Frontal cortex (tissue), 3 donors: ENCODE measurements at regions not wholly inside any gene's neighbourhood (a gene's known extent, or its start where the extent isn't known, plus 50 kb on each side); places are given as distances from the start of the nearest gene placed in this dataset.

ENCODE experiments used
- DNase-seq, 2 donors: peaks; one replicate each; pipeline ENCODE4 v3.0.0; 2012; ENCODE audit warnings: low spot score in 2 of 2
- FAIRE-seq: peaks from 2 replicates; lab custom pipeline; 2012; peaks lifted over from hg19 to GRCh38; lab: Jason Lieb, UNC
- donor health status: control.
- donor health status: control.
- donor health status: control.

DNA sequence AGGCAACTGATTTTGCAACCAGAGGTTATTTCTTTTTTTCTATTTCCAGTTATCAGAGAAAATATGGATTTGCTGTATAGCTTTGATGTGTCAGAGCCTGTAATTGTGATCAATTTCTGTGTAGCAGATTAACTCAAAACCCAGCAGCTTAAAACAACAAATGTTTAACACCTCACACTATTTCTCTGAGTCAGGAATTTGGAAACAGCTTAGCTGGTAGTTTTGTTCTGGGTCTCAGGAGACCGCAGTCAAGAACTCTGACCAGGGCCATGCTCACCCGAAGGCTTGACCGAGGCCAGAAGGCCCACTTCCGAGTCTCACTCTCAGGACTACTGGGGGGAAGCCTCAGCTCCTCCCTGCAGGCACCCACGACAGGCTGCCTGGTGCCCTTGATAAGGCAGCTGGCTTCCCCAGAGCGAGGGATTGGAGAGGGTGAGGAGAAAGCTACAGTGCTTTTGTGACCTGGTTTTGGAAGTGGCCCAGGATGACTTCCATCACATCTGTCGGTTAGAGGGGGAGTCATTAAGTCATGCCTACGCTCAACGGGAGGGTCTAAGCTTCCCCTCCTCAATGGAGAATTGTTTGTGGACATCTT, 105.7 kb upstream of the SHH start:
- FAIRE-seq: no peak

DNA sequence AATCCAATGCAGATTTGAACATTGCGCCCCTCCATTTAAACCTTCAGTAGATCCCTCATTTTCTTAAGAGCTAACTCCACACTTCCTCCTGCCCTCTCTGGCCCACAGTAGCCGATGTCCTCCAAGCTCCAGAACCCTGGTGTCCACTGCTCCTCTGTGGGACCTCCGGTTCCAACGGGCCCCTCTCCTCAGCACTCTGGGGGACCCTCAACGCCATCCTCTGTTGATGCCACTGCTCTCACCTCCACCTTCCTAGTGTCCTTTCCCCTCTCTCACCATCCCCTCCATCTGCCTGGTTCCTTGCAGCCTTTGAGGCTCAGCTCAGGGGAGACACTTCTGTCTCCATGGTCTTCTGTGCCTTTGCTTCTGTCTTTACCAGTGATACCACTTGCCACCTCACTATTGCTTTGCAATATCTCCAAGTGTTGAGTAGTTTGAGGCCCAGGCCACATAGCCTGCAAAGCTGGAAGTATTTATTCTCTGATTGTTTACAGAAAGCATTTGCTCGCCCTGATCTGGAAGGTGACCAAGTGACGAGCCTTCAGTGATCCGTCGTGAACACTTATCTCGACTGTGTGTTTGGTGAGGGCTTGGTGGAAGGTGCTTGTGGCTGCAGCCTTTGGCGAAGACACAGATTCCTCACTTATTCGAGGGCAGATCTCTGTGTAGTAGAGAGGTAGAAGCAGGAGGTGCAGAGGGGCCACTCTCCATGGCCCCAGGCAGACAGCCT, 104.8 kb upstream of the SHH start:
- DNase-seq (no peak), FAIRE-seq (no peak)

More for the DNA sequence above, 105.7 kb upstream of the SHH start:
- no peak for DNase-seq

DNA sequence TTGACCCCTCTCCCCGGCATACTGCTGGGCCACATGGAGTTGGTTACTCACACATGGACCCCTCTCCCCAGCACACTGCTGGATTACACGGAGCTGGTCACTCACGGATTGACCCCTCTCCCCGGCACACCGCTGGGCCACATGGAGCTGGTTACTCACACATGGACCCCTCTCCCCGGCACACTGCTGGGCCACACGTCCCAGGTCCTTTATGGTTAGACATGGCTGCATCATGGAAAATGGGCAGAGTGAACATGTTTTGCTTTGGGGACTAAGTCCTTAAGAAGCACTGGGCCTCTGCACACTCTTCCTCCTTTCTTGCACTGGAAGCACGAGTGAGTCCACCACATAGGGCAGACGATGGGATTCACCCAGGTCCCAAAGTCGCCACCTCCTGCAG, 102.1 kb upstream of the SHH start:
- FAIRE-seq (no peak), DNase-seq (no peak)

DNA sequence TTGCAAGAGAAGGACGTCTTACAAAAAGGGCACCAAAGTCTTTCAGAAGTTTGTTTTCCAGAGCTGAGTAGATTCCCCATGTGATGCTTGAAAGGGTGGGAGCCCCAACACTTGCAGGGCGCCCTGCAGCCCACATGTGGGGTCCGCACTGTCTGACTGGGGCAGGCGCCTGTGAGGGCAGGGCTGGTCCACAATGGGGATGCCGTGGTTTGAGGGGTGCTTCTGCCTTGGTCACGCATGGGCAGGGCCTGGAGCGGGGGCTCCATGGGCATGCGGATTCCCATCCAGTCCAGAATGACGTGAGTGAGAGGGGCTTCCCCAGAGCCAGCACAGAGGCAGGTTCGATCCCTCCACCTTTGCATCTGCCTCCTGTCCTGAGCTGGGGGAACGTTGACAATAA, 101.5 kb upstream of the SHH start:
- FAIRE-seq: no peak
- no peak for DNase-seq

DNA sequence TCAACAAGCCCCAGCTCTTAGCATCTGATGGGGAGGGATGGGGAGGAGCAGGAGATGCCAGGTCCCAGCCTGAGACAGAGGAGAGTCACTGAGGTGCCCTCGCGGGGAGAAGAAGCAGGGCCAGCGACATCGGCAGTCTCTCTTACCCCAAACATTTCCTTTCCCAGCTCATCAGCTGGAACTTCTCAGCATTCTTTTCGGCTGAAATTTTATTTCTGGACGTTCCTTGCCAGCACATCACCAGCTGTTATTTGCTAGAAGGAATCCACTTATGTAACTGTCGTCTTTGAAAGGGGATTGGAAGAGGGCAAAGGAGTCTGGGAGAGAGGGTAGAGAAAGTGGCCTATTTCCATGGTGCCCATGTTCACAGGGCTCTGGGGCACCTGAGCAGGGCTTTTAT, 101.0 kb upstream of the SHH start:
- DNase-seq (no peak), FAIRE-seq (no peak)

DNA sequence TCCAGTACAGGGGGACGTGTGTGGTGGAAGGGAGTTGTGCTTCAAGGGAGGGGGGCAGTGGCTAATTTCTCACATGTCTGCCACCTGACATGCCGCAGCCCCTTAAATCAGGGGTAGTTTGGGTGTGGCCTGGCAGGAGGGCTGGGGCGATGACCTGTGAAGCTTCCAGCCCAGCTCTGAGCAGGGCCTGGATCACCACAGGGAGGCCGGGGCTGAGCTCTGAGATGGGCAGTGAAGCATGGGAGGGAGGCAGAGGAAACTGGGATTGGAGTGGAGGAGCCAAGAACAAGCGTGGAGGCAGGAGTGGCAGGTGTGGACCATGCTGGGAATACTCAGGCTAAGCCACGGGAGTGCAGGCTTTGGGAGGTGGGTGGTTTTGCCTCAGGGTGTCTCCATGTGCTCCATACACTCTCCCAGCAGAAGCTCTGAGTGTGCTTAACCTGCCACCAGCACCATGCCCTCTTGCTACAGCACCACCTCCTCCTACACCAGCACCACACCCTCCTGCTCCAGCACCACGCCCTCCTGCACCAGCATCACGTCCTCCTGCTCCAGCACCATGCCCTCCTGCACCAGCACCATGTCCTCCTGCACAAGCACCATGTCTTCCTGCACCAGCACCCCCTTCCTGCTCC, 99.3 kb upstream of the SHH start:
- DNase-seq (no peak), FAIRE-seq (no peak)

DNA sequence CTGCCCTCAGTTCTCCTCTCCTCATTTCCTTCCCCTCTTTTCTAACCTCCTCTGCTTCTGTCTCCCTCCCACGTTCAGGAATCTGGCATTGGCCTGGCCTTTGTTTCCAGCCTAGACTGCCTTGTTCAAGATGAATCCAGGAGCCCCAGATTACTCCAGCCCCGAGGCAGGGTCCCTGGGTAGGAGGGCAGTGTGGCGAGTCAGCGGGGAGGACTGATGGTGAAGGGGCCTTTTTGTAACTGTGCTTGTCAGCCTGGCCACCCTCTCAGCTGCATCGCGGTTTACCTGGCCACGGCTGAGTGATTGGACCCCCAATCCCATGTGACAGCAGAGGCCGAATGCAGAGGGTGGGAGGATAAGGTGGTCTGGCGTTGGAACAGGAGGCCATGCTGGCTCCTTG, 96.1 kb upstream of the SHH start:
- DNase-seq (no peak), FAIRE-seq (no peak)

DNA sequence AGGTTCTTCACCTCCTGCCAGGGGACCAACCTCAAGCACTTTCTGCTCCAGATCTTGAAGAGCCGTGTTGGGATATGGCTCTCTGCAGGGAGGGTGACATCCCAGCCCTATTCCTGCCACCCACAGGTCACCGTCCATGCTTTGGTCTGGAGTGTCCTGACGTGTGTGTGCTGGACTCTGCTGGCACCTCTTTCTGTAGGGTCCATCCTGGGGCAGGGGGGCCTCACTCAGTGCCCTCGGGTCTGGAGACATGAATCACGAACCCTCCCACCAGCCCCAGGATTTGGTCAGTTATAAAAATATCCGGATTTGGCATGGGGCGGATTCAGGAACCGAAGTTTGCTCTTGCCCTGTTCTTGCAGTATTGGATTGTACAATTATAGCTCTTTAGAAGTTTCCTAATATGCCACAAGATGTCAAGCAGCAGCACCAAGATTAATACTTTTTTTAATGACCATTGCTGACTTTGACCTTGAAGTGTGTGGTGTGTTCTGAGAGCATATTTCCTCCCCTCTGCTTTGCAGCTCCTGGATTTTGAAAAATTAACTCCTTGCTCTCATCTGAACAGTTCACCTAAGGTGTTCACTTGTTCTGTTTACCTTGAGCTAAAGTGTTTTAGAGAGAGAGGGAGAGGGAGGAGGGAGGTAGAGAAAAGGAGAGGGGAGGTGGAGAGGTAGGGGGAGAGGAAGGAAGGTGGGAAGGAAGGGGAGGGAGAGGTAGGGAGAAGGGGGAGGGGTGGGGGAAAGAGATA, 95.4 kb upstream of the SHH start:
- FAIRE-seq (no peak), DNase-seq (no peak)

DNA sequence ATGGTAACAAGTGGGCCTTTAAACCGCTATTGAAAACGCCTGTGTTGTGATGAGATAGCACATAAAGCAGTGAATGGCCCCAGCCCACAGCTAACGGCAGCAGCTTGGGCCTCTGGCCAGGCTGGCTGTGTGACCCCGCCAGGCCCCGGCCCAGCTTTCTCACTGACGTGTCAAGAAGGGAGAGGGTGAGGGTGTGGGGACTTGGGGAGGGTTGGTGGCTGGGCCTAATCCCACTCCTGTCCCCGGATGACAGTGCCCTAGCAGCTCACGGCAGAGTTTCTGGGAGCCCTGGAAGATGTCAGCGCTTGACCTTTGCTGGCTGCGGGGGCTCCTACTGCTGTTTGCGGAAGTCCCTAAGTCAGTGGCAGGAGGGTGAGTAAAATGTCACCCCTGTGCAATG, 88.9 kb upstream of the SHH start:
- DNase-seq (no peak), FAIRE-seq (no peak)

DNA sequence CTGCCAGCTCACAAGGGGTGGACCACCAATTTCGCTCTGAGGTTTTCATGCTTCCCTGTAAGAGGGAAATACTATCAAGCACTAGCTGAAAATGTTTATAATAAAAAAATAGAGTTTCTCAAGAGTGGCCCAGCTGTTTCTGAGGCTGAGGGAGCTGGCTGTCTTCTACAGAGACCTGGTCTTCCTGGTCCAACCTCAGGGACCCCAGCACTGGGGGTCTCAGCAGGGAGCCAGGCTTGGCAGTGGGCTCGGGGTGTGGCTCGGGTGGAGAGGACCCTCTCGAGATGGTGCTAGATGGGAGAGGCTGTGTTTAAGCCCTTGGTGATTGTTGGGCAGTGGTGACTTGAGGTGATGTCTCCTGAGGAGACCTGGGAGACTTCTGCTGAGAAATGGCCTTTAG, 87.3 kb upstream of the SHH start:
- FAIRE-seq (no peak), DNase-seq (no peak)

DNA sequence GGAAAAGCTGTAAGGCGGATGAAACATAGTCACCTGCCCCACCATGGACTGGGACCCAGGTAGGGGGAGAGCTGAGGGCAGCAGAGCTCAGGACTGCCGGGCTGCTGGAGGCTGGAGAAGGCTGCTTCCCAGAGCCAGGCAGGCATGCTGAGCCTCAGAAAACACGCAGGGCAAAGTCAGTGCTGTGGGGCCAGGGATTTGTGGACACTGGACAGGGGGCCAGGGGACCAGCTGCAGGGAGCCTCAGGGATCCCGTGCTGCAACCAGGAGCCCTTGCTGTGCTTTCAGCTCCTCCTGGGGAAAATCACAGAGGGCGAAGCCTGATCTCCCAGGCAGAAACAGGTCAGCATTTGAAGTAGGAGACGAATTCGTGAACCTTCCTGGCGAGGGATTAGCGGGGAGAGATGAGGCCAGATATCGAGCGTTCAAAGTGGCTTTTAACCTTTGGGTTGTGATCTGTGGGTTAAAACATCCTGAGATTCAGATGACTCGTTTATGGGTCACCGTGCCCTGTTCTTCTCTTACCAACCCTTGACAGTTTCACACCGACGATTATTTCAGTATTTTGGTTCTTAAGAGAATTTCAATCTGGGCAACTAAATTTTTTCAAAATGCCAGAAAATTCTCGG, 85.6 kb upstream of the SHH start:
- no peak for FAIRE-seq
- DNase-seq: no peak

DNA sequence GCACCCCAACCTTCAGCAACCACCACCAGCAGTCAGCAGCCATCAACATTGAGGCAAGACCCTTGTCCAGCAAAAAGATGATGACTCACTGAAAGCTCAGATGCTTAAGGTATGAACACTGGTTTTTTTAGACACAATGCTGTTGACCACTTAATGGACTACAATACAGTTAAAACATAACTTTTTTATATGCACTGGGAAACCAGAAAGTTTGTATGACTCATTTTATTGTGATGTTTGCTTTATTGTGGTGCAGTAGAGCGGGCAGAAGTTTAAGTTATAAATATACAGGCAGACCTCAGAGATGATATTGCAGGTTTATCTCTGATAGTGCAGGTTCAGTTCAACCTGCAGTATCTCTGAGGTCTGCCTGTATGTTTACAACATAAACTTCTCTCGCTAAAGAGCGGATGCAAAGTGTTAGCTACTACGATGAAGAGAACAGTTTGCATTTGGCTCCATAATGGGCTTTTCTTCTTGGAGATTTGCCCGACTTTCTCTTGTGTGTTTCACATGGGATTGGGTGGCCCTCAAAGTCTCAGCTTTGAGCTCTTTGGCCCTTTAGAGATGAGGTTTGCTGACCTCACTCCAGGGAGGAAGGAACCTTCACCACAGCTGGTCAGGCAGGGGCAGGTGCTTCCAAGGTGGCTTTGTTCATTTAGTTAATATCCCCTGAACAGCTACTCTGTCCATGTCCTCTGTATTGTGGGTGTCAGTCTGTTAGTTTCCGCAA, 84.4 kb upstream of the SHH start:
- no peak for FAIRE-seq
- no peak for DNase-seq

DNA sequence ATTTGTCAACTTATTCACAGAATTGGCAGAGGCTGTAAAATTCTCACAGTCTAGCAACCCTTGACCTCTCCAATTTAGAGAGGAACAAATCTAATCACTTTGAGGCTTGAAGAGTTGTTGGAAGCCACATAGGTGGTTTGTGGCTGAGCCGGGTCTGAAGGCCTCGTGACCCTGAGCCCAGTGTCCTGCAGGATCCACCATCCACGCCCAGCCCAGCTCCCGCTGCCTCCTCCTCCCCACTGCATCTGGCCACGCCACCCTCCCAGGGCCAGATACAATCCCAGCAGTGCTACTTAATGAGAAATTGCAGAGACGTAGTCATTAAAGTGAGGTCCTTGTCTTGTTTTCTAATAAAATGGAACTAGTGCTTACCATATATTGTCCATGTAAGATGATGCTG, 81.4 kb upstream of the SHH start:
- FAIRE-seq (no peak), DNase-seq (no peak)

DNA sequence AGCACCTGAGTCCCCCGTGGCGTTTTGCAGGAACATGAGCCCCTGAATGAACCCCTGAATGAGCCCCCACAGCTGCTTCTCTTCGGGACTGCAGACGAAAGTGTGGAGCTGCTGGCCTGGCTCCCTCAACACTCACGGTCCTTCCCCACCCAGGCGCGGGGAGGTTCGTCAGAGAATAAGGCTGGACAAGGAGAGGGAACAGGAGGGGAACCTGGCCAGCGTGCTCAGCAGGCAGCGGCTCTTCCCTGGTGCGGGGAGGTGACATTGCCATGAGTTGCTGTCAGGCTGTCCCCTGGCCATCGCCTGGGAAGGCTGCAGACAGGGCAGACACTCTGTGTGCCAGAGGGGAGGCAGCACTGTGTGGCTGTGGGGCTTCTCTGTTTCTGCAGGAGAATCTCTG, 80.9 kb upstream of the SHH start:
- FAIRE-seq: no peak
- DNase-seq: no peak

DNA sequence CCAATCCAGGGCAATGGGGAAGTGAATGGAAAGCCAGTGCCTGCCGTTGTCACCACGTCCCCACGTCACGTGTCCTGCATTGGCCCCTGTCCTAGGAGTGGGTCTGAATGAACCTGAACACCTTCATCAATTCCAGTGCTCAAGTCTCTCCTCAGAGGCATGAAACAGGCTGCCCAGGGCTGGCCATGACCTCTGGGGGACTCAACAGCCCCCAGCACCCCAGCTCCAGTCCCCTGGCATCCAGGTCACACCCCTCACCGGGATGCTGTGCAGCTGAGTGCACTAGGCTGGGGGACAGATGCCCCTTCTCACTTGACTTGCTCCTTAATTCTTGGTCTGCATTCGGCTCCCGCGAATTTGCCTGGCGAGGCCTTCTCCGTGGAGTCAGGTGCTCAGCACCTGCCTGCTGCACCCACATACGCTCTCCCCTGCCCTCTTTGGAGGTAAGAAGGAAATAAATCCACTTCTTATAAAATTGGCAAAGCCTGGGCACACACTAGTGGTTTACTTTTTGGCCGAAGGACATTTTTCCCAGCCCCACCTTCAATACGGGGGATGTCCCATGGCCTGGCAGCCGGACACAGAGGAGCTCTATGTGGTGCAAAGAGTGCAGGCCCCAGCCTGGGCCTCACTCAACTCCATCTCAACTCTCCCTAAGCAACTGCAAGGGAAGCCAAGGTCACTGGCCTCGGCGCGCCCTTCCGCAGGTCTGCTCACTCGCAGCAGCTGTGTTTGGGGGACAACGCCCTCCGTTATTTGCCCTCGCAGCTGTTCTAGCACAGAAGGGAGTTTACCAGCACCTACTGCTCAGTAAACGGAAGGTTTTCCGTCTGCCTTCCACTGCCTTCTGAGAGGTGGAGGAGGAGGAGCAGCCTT, 77.6 kb upstream of the SHH start:
- no peak for FAIRE-seq
- no peak for DNase-seq

DNA sequence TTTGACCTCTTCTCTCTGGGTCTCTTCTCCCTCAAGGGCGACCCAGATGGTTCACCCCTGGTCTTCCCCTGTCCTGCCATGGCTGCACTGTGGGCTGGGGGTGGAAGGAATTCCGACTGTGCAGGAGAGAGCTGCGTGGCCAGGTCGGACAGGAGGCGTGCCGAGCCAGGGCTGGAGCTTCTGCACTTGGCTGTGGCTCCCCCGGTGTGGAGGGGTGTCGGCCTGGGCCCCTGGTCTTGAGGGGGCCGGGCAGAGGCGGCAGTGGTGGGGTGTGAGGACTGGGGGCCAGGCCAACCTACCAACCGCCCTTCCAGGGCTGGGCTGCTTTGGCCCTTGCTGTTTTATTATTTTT, 74.9 kb upstream of the SHH start:
- DNase-seq (no peak), FAIRE-seq (no peak)

DNA sequence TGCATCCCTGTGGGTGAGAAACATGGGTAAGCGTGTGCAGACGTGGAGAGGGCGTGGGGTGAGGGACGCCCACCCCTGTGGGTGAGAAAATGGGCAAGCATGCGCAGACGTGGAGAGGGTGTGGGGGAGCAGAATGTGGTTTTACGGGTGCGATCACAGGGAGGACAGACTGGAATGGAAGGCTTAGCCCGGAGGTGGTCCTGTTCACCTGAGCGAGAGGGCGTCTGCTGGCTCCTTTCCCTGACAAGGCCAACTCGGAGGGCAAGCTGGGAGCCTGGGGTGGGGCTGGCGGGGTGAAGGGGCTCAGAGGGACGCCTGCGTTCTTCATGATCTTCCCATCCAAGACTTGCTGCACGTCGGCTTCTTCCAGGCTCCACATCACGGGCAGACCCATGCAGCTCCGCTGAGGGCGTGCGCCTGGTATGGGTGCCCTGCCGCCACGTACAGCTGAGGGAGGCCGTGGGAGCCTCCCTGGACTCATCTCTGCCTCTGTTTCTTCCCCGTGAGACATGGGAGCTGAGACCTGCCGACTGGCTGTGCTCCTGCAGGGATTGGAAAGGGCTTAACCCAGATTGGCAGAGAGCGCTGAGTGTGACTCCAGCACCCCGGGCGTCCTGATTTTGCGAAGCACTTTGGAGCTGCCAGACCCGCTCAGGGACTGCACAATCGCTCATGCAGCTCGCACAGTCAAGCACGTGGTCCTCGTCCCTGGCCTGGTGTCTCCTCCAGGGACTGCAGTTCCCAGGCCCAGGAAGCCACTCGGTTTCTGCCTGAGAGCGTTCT, 74.3 kb upstream of the SHH start:
- FAIRE-seq (no peak), DNase-seq (no peak)
